B cell (primary cell): ENCODE measurements at regions not wholly inside any gene's neighbourhood (a gene's known extent, or its start where the extent isn't known, plus 50 kb on each side); places are given as distances from the start of the nearest gene placed in this dataset.

Source experiments
- ATAC-seq: fragments of 200-7000 bp; cut with Tn5 transposase; one replicate; pipeline ENCODE4 v1.10.0; 2021; ENCODE audit warnings: low read depth, mild to moderate bottlenecking, moderate number of reproducible peaks, moderate library complexity
- CTCF ChIA-PET: fragments of 350-600 bp; sonication (Branson Sonifier 250); formaldehyde crosslinking; loops from one replicate; lab custom pipeline; 2021; ENCODE audit warnings: antibody characterized with exemption, inconsistent platforms; lab: Charles Lee
- POLR2A ChIA-PET: fragments of 350-600 bp; sonication (Branson Sonifier 250); formaldehyde crosslinking; loops from one replicate; lab custom pipeline; 2021; ENCODE audit warnings: antibody characterized with exemption; lab: Charles Lee
- DNase-seq: peaks from one replicate; pipeline ENCODE4 v3.0.0; 2013
- H2AFZ ChIP-seq: 2 replicates; pipeline ENCODE4 v1.6.1; 2012; ENCODE audit warnings: mild to moderate bottlenecking, low read depth, low read length; ENCODE audit not compliant: insufficient read depth, poor library complexity, severe bottlenecking
- H3K27ac ChIP-seq, 2 donors: 1 replicate in 1 of 2; 2 replicates in 1 of 2; pipeline ENCODE4 v1.5.1; 2012 to 2013; ENCODE audit warnings: low read length in 2 of 2, mild to moderate bottlenecking in 2 of 2, moderate library complexity in 1 of 2
- H3K27me3 ChIP-seq, 4 experiments: fragments of 200-600 bp in 1 of 4; sonication (generic) in 1 of 4; replicated peaks in 1 of 4; 1 replicate in 2 of 4; 2 replicates in 2 of 4; pipeline versions ENCODE4 v1.6.1 to v1.7.0; 2013 to 2016; ENCODE audit warnings: low read length in 3 of 4, mild to moderate bottlenecking in 2 of 4, mixed read lengths in 1 of 4, moderate library complexity in 1 of 4; ENCODE audit not compliant: insufficient read depth in 4 of 4, control insufficient read depth in 3 of 4; ENCODE audit errors: control extremely low read depth in 1 of 4
- H3K36me3 ChIP-seq, 2 experiments: replicated peaks in 1 of 2; 1 replicate in 1 of 2; 2 replicates in 1 of 2; pipeline versions ENCODE4 v1.6.1 to v1.7.1; 2013; ENCODE audit warnings: low read length in 1 of 2; ENCODE audit not compliant: insufficient read depth in 2 of 2, control insufficient read depth in 1 of 2; ENCODE audit errors: control extremely low read depth in 1 of 2, extremely low read depth in 1 of 2
- H3K4me1 ChIP-seq, 2 donors: fragments of 200-600 bp in 1 of 2; sonication (generic) in 1 of 2; 1 replicate in 1 of 2; 2 replicates in 1 of 2; pipeline versions ENCODE4 v1.5.1 to v1.6.1; 2013 to 2017; ENCODE audit warnings: low read length in 2 of 2; ENCODE audit not compliant: control insufficient read depth in 2 of 2, insufficient read depth in 2 of 2
- H3K4me2 ChIP-seq: replicated peaks from 2 replicates; pipeline ENCODE3; 2012; ENCODE audit warnings: mild to moderate bottlenecking, low read depth, low read length; ENCODE audit not compliant: poor library complexity, severe bottlenecking
- H3K4me3 ChIP-seq, 5 experiments: fragments of 200-600 bp in 1 of 5; sonication (generic) in 1 of 5; 1 replicate in 3 of 5; 2 replicates in 2 of 5; pipeline versions ENCODE4 v1.5.1 to v1.7.0; 2011 to 2016; ENCODE audit warnings: low read length in 4 of 5, mild to moderate bottlenecking in 4 of 5, low read depth in 2 of 5, control low read depth in 1 of 5, moderate library complexity in 1 of 5; ENCODE audit not compliant: insufficient read depth in 1 of 5; ENCODE audit errors: control extremely low read depth in 1 of 5, extremely low read depth in 1 of 5
- H3K79me2 ChIP-seq: fragments of 200-600 bp; sonication (generic); one replicate; pipeline ENCODE4 v1.6.0; 2016; ENCODE audit warnings: low read length; ENCODE audit not compliant: control insufficient read depth, insufficient read depth
- H3K9ac ChIP-seq: fragments of 200-600 bp; sonication (generic); 2 replicates; pipeline ENCODE4 v1.6.1; 2017; ENCODE audit warnings: mild to moderate bottlenecking, low read length, moderate library complexity
- H3K9me3 ChIP-seq, 3 donors: one replicate each; pipeline versions ENCODE4 v1.6.1 to v1.7.1; 2013; ENCODE audit warnings: low read length in 2 of 3; ENCODE audit not compliant: control insufficient read depth in 2 of 3, insufficient read depth in 1 of 3; ENCODE audit errors: control extremely low read depth in 1 of 3
- H4K20me1 ChIP-seq: 2 replicates; pipeline ENCODE4 v1.6.0; 2012; ENCODE audit warnings: mild to moderate bottlenecking, low read length; ENCODE audit not compliant: insufficient read depth, control insufficient read depth, poor library complexity, severe bottlenecking
- H3K27ac Mint-ChIP-seq: one replicate; pipeline ENCODE4 v1.8.0; 2021; ENCODE audit warnings: mixed read lengths
- H3K27me3 Mint-ChIP-seq: one replicate; pipeline ENCODE4 v1.8.0; 2021; ENCODE audit warnings: mixed read lengths
- H3K4me1 Mint-ChIP-seq: one replicate; pipeline ENCODE4 v1.8.0; 2021; ENCODE audit warnings: mixed read lengths
- H3K4me3 Mint-ChIP-seq: one replicate; pipeline ENCODE4 v1.8.0; 2021; ENCODE audit warnings: mixed read lengths
- H3K9me3 Mint-ChIP-seq: one replicate; pipeline ENCODE4 v1.8.0; 2022; ENCODE audit warnings: mixed read lengths; ENCODE audit not compliant: insufficient read depth
- CTCF ChIP-seq: fragments of 200-600 bp; IDR thresholded peaks from one replicate; pipeline ENCODE4 v1.8.0; 2022; ENCODE audit warnings: antibody characterized with exemption, mild to moderate bottlenecking
- EZH2 ChIP-seq: IDR thresholded peaks from 2 replicates; pipeline ENCODE4 v1.6.1; 2012; ENCODE audit warnings: borderline replicate concordance, low read depth, mild to moderate bottlenecking, moderate library complexity, low read length; ENCODE audit not compliant: insufficient read depth, poor library complexity, severe bottlenecking
- WGBS: methylation state at CpG from one replicate; pipeline ENCODE4 v1.1.5; 2013; ENCODE audit warnings: missing lambda C conversion rate; ENCODE audit not compliant: insufficient coverage; 5-methylcytosine and 5-hydroxymethylcytosine counted together
- intact Hi-C: fragments of 100-400 bp; cut with micrococcal nuclease; formaldehyde crosslinking; loops from one replicate; pipeline ENCODE4 v1.10.0; 2022

- intact Hi-C loops = no loop called here
Measured at GRCh38 chr2:64722291-64723044, 68.8 kb upstream of the SERTAD2 start.

More at GRCh38 chr2:64722291-64723044, 68.8 kb upstream of the SERTAD2 start:
- Histone ChIP-seq H3K79me2 (peaks cover 37% of the 10 kb centered on the region), H3K4me2 (no peak overlapping the region), H3K4me3 (no peak overlapping the region), H3K27ac (no peak overlapping the region), H3K9me3 (no peaks in the 10 kb centered on the region), H2AFZ (no peak overlapping the region), H3K36me3 (no peaks in the 10 kb centered on the region), H3K27me3 (no peaks in the 10 kb centered on the region), H4K20me1 (no peaks in the 10 kb centered on the region), H3K4me1 (peaks cover 24 to 30% of the 10 kb centered on the region in 2 donors), H3K9ac (no peak overlapping the region)
- Mint-ChIP-seq H3K4me1 (peaks cover 31% of the 10 kb centered on the region), H3K4me3 (no peak overlapping the region), H3K9me3 (no peaks in the 10 kb centered on the region), H3K27ac (no peak overlapping the region), H3K27me3 (no peaks in the 10 kb centered on the region)
- DNase-seq (no peak), ATAC-seq (no peak)
- ChIA-PET POLR2A (no interaction called here), CTCF (interaction anchor here (1.0 to 1.9 kb wide), 4 partner anchors 29 to 136 kb away, joined by 3 to 6 read pairs (median 5); no protein-coding TSS in a partner anchor)
- TF ChIP-seq EZH2 = no peak
- TF ChIP-seq CTCF = no peak
- WGBS = no CpG with 5 or more reads among the region's 2 CpGs
